ENCODE measurements at regions not wholly inside any gene's neighbourhood (a gene's known extent, or its start where the extent isn't known, plus 50 kb on each side); places are given as distances from the start of the nearest gene placed in this dataset.

DNA sequence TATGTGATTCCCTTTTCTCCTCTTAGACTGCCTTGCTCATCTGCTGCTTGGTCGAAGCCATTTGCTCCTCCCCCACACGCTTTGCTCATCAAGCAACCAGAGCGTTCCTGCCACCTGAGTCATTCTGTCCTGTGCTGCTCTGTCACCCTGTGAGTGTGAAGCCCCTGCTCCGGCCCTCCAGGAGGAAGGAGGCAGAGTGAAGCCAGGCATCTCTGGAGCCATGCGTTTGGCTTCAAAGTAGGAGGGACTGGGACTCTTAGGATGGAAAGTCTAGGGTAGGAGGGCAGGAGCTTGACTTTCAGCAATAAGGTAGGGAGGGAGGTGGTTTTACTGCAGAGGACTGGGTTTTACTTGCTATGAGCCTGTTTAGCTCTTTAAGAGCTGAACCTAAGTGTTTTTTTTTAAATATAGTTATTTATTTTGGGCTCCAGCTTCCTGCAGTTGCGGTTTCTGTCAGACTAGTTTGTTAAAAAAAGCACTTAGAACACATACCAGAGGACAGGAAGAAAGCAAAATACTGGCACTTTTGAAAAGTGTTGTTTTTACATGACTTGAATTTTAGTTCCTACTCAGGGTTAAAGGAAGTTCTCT is 63.6 kb downstream of the SPINK2 start:
- peak; percentile 54 to 75 for DNase-seq (ENCODE audit: low spot score in 2 of 2)
- intact Hi-C loops (cut with DNase I; ENCODE audit: low total_unique reads): no loop called here

DNA sequence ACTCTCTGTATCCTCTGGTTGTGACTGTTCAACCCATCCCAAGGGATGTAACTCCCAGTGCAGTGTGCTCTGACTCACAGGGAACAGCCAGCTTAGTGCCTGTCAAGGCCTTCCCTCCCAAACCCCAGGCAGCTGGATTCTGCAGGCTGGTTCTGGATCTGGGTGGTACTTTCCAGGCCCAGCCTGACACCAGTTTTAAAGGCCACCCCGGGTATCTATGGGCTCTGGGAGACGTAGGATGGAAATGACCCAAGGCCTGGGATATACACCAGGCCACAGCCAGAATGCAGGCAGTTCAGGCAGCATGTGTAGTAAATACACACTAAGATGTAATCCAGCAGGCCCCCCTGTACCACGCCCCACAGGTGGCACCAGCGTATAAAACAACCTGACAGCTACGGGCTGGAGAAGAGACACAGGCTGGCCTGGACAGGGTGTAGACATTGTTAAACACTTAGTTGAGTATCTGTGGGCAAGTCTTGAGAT is 64.2 kb downstream of the SPINK2 start:
- no peaks in the 10 kb centered on the region for H3K36me3 ChIP-seq
- no peaks in the 10 kb centered on the region for H3K9me3 ChIP-seq
- no peaks in the 10 kb centered on the region for H3K27me3 ChIP-seq
- H3K4me3 ChIP-seq: no peak overlapping the region
- no peak for DNase-seq (ENCODE audit: low spot score in 2 of 2)
- TF ChIP-seq POLR2A (IDR thresholded peaks at IDR 0.05) (no peak), POLR2AphosphoS5 (IDR thresholded peaks at IDR 0.05) (no peak), CTCF (IDR thresholded peaks at IDR 0.05) (no peak)
- H3K27ac ChIP-seq: peak overlapping the region; percentile 79 to 86
- intact Hi-C loops (cut with DNase I; ENCODE audit: low total_unique reads): no loop called here
- peaks cover 2 to 7% of the 10 kb centered on the region in 2 donors for H3K4me1 ChIP-seq

More for the DNA sequence above, 63.6 kb downstream of the SPINK2 start:
- no peaks in the 10 kb centered on the region for H3K27me3 ChIP-seq
- TF ChIP-seq CTCF (IDR thresholded peaks at IDR 0.05): no peak
- no peak for TF ChIP-seq POLR2A (IDR thresholded peaks at IDR 0.05)
- peak in 1 of 3 donors; percentile 33 for TF ChIP-seq POLR2AphosphoS5 (IDR thresholded peaks at IDR 0.05)
- no peaks in the 10 kb centered on the region for H3K36me3 ChIP-seq
- peak overlapping the region in 2 of 3 donors; percentile 17 to 28 for H3K4me3 ChIP-seq
- H3K9me3 ChIP-seq: no peaks in the 10 kb centered on the region
- peak overlapping the region; percentile 79 to 86 for H3K27ac ChIP-seq
- H3K4me1 ChIP-seq: peaks cover 2 to 7% of the 10 kb centered on the region in 2 donors

- no peak for DNase-seq (ENCODE audit: low spot score in 2 of 2)
- Histone ChIP-seq H3K9me3 (no peaks in the 10 kb centered on the region), H3K4me1 (peaks cover 2 to 7% of the 10 kb centered on the region in 2 donors), H3K4me3 (no peak overlapping the region), H3K27ac (peak overlapping the region; percentile 19 to 42), H3K27me3 (no peaks in the 10 kb centered on the region), H3K36me3 (no peaks in the 10 kb centered on the region)
- TF ChIP-seq CTCF (IDR thresholded peaks at IDR 0.05): no peak
- no peak for TF ChIP-seq POLR2AphosphoS5 (IDR thresholded peaks at IDR 0.05)
- TF ChIP-seq POLR2A (IDR thresholded peaks at IDR 0.05): no peak
- intact Hi-C loops (cut with DNase I; ENCODE audit: low total_unique reads): no loop called here
Measured at GRCh38 chr4:56755901-56756300, 65.6 kb downstream of the SPINK2 start.

- no peaks in the 10 kb centered on the region for H3K27me3 ChIP-seq
- H3K4me3 ChIP-seq: no peak overlapping the region
- TF ChIP-seq POLR2AphosphoS5 (IDR thresholded peaks at IDR 0.05) (peak in 1 of 3 donors; percentile 48), POLR2A (IDR thresholded peaks at IDR 0.05) (no peak), CTCF (IDR thresholded peaks at IDR 0.05) (no peak)
- H3K4me1 ChIP-seq: peaks cover 1 to 7% of the 10 kb centered on the region in 2 donors
- H3K36me3 ChIP-seq: no peaks in the 10 kb centered on the region
- intact Hi-C loops (cut with DNase I; ENCODE audit: low total_unique reads): no loop called here
- no peak overlapping the region for H3K27ac ChIP-seq
- peak; percentile 54 for DNase-seq (ENCODE audit: low spot score in 2 of 2)
- H3K9me3 ChIP-seq: no peaks in the 10 kb centered on the region
Measured at GRCh38 chr4:56752985-56753384, 68.5 kb downstream of the SPINK2 start.

- TF ChIP-seq POLR2AphosphoS5 (IDR thresholded peaks at IDR 0.05) (no peak), POLR2A (IDR thresholded peaks at IDR 0.05) (no peak), CTCF (IDR thresholded peaks at IDR 0.05) (no peak)
- intact Hi-C loops (cut with DNase I; ENCODE audit: low total_unique reads): no loop called here
- no peak overlapping the region for H3K27ac ChIP-seq
- H3K36me3 ChIP-seq: no peaks in the 10 kb centered on the region
- H3K4me3 ChIP-seq: no peak overlapping the region
- DNase-seq (ENCODE audit: low spot score in 2 of 2): no peak
- no peaks in the 10 kb centered on the region for H3K27me3 ChIP-seq
- H3K4me1 ChIP-seq: no peaks in the 10 kb centered on the region
- no peaks in the 10 kb centered on the region for H3K9me3 ChIP-seq
Measured at GRCh38 chr4:56750231-56750630, 69.1 kb upstream of the HOPX start.

All from breast epithelium (tissue), 4 donors.